HG03457 (cell line): ENCODE measurements at regions not wholly inside any gene's neighbourhood (a gene's known extent, or its start where the extent isn't known, plus 50 kb on each side); places are given as distances from the start of the nearest gene placed in this dataset.
"Not testable (repeated sequence)": the region's sequence is repeated elsewhere in the genome, so short reads cannot be mapped to it uniquely, and the experiment has no call there.

Experiments
- ATAC-seq: cut with Tn5 transposase; IDR thresholded peaks from one replicate; pipeline ENCODE4 v1.9.1; 2021; ENCODE audit warnings: moderate number of reproducible peaks; ENCODE audit not compliant: unreplicated experiment

DNA sequence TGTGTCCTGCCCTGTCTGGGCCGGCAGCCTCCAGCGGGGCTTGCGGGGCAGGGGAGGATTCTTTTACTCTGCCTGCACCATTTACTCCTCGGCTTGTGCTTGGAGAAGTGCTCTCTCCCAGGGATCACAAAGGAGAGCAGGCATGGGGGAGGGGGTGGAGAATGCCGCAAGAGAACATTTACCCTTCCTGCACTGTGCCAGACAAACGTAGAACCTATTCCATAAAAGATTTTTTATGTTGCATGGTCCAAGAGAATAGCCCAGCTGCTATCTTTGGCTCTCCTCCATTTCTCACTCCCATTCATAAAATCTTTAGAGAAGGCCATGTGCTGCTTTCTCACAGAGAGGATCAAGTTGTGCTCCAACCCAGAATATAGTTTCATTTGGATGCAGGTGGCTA, 159.4 kb downstream of the SPTSSA start:
- ATAC-seq = no peak

DNA sequence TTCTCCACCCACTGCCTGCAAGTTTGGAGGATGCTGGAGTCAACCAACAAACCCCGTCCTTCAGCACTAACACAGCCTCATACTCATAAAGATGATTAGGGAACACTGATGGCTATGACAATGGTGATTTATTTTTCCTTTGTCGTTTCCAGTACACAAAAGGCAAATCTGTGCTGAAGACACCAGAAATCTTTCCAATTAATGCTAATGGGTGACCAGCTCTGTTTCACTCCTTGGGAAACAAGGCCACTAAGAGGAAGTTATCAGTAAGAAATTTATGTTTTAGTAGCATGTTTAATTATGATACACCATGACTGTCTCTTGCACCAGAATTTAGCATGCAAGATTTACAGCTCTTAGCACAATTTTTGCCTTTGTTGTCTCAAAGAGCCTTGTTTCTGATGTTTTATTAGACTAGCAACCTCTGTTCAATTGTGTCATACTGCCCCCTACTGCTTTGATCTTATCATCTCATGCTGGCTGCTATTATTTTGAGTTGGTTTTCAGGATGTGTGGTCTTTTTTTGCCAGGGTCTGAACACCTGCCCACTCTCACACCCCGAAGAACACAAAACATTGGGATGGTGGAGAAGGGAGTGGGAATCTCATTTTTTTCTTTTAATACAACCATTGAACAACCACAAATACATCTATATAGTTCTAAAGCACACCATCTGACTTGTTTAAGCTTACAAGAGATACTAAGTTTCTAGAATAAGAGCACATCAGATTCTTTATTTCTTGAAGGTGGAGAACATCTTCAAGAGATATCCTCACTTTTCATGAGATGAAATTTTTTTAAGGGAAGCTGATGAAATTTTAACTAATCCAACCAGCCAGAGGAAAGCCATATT, 160.9 kb downstream of the SPTSSA start:
- ATAC-seq = no peak

DNA sequence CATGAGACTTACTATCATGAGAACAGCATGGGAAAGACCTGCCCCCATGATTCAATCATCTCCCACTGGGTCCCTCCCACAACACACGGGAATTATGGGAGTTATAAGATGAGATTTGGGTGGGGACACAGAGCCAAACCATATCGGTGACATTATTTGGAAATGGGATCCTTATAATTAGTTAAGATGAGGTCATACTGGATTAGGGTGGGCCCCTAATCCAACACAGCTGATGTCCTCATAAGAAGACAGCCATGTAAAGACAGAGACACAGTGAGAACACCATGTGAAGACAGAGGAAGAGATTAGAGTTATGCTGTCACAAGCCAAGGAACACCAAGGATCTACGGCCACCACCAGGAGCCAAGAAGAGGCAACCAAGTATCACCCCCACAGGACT, 161.7 kb downstream of the SPTSSA start:
- ATAC-seq = no peak

- no peak for ATAC-seq
Measured at GRCh38 chr14:34299360-34299759, 162.7 kb downstream of the SPTSSA start.

DNA sequence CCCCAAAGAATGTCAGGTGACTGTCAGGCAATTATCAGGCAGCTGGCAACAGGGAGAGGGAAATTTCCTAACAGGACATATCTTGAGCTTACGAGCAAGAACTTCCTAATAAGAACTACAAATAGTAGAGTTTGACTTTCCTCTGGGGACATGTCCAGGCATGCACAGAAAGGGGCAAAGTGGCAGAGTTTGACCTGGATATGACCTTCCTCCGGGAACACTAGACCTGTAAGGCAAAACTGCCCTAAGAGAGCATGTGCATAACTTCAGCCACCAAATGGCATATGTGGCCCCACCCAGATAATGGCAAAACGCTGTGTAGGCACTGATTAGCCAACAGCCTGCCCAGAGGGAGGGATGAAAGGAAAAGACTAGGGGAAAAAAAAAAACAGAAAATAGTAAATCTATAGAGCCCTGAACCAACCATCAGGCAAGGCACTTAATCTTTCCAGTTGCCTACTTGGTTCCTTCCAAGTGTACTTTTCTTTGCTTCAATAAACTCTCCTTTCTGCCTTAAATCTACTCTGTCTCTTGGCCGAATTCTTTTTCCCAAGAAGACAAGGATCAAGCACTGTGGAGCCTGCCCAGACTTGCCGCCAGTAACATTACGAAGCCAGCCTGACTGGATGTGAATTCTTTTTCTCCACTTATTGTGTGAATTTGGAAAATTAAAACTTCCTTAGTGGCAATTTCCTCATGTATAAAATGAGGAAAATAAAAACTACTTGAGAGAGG, 164.1 kb downstream of the SPTSSA start:
- no peak for ATAC-seq

- ATAC-seq = no peak
Measured at GRCh38 chr14:34283590-34283989, 178.4 kb downstream of the SPTSSA start.

GRCh38 chr14:34277191-34277590, 184.8 kb downstream of the SPTSSA start:
- ATAC-seq = no peak

- no peak for ATAC-seq
Measured at GRCh38 chr14:34275530-34275929, 186.5 kb downstream of the SPTSSA start.

GRCh38 chr14:34275078-34275477, 187.0 kb downstream of the SPTSSA start:
- ATAC-seq = no peak

DNA sequence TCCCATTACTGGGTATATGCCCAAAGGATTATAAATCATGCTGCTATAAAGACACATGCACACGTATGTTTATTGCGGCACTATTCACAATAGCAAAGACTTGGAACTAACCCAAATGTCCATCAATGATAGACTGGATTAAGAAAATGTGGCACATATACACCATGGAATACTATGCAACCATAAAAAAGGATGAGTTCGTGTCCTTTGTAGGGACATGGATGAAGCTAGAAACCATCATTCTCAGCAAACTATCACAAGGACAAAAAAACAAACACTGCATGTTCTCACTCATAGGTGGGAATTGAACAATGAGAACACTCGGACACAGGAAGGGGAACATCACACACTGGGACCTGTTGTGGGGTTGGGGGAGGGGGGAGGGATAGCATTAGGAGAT, 188.3 kb downstream of the SPTSSA start:
- ATAC-seq = not testable (repeated sequence)

DNA sequence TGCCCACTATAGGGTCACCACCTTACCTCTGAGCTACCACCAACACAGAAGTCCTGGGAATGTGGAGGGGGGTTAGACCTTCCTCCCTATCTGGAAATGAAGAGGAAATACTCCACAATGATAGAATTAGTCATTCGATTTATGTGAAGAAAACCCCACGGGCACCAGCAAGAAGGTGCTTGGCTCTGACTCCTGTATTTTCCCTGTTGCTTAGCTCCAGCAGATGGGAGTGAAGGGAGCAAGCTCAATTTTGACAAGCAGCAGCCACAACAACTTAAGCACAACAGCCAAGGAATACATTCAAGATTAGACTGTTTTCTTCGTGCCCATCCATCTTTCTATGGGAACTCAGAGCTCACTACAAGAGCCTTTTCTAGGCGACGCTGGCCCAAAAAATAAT, 191.7 kb downstream of the SPTSSA start:
- no peak for ATAC-seq

DNA sequence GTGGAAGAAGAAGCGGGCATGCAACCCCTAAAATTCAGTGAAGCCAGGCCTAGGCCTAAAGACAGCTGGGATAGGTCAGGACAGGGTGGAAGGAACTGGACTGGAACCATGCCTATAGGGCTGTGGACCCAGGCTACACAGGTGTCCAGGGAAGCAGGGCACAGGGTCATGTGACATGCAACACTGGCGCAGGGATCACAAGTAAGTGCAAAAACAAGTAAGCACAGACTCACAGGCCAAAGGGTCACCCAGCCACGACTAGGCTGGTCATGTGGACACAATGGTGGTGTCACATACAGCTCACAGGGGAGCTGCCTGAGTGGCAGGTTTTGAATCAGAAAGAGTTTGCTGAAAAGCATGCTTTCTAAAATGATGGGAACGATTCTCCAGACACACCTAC, 195.7 kb downstream of the SPTSSA start:
- ATAC-seq = no peak

DNA sequence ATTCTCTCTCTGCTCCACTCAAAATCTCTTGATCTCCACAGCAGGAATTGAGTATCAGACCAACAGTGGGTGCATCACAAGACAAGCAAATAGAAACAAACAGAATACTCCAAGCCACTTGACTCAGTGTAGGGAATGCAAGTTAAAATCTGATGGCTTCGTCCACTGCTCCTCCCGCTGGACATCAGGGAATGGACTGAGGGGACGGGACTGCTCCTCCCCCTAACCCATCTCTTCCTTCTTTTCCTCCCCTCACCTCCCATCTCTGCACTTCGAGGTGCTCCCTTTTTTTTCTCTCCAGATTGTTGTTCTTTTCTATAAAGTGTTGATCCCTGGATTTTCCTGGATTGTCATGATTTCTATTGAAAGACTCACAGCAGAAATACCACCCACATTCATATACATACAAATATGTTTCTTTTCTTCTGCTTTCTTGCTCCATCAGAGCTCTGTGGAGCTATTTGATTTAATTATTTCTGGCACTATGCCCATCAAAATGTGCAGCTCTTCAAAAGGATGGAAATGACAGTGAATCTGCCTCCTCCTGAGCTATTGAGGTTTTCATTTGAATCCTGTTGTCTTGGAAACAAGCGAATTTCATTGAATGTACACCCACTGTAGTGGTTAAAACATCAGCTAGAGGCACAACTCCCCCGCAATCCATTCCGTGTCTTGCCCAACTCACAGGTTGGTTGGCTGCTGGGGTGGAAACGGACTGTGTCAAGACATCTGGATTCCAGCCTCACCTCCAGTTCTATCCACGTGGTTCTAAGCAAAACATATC, 199.7 kb downstream of the SPTSSA start:
- no peak for ATAC-seq

- no peak for ATAC-seq
Measured at GRCh38 chr14:34259996-34260395, 202.0 kb downstream of the SPTSSA start.

GRCh38 chr14:34258318-34258717, 203.7 kb downstream of the SPTSSA start:
- ATAC-seq = no peak

DNA sequence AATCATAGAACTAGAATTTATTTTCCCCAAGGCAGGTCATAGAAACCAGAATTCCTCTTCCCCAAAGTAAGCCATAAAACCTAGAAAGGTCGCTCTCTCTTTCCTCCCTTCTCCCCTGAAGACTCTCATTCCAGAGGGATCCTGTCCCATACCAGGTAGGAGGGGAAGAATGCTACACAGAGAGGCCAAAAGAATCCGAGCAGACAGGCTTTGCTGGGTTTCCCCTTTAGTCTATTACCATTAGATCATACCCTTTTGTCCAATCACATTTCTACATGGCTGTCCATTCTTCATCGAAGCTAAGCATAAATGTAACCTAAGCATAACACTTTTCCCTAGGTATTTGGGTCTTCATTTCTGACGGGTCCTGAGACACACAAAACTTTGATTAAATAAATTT, 204.5 kb downstream of the SPTSSA start:
- ATAC-seq = no peak

DNA sequence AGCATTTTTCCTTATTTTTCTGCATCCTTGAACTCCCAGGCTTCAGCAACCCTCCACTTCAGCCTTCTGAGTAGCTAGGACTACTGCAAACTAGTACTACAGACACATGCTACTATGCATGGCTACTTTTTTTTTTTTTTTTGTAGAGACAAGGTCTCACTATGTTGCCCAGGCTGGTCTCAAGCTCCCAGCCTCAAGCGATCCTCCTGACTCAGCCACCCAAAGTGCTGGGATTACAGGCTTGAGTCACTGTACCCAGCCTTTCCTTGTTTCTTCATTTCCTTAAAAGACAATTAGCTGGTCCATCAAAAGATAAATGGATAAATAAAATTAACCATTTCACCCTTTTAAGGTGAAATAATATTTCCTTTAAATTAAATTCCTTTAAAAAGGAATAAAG, 205.8 kb downstream of the SPTSSA start:
- no peak for ATAC-seq

DNA sequence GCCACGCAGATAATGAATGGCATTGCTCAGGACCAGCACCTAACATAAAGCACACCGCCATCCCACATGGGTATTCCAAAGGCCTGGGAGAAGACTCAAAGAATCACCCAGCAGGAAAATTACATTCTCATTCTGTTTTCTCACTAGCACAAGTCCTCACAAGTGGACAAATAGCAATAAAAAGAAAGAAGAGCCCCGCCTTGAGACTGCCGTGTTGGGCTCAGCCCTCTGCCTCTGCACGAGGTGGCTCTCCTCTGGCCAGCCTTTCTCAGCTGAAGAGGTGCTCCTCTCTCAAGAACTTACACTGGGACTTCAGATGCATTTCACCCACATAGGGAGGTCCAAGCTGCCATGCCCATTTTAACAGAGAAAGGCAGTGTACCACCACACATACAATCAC, 207.5 kb downstream of the SPTSSA start:
- ATAC-seq = no peak

GRCh38 chr14:34254031-34254430, 208.0 kb downstream of the SPTSSA start:
- no peak for ATAC-seq

GRCh38 chr14:34252227-34252626, 209.8 kb downstream of the SPTSSA start:
- no peak for ATAC-seq

GRCh38 chr14:34251662-34252061, 210.4 kb downstream of the SPTSSA start:
- no peak for ATAC-seq

GRCh38 chr14:34250959-34251358, 211.1 kb downstream of the SPTSSA start:
- no peak for ATAC-seq
